PC-9 (cell line): ENCODE measurements at regions not wholly inside any gene's neighbourhood (a gene's known extent, or its start where the extent isn't known, plus 50 kb on each side); places are given as distances from the start of the nearest gene placed in this dataset.

Source experiments
- BruUV-seq: library from RNA; stranded (reverse); fragments of 400-500 nt; replicated peaks from 2 replicates; lab custom pipeline; 2021; lab: Mats Ljungman, UMichigan
- CTCF ChIA-PET: fragments of 300-600 bp; sonication (Branson Sonifier 250); formaldehyde crosslinking; loops from one replicate; lab custom pipeline; 2022; ENCODE audit warnings: antibody characterized with exemption; lab: Charles Lee
- POLR2A ChIA-PET: fragments of 300-600 bp; sonication (Branson Sonifier 250); formaldehyde crosslinking; loops from one replicate; lab custom pipeline; 2022; ENCODE audit warnings: antibody characterized with exemption; ENCODE audit not compliant: unreplicated experiment; lab: Charles Lee
- DNase-seq, 2 experiments: peaks; one replicate each; pipeline versions ENCODE4 v3.0.0 to v3.0.0-alpha.2; 2015 to 2022; ENCODE audit warnings: mixed read lengths in 1 of 2
- H2AFZ ChIP-seq: fragments of 200-600 bp; sonication (generic); 2 replicates; pipeline ENCODE4 v1.8.1; 2017; ENCODE audit warnings: antibody characterized with exemption
- H3F3A ChIP-seq: fragments of 200-600 bp; sonication (generic); 2 replicates; pipeline ENCODE4 v1.8.1; 2017; ENCODE audit warnings: antibody characterized with exemption, mild to moderate bottlenecking, low read depth; ENCODE audit not compliant: insufficient read depth
- H3K27ac ChIP-seq: fragments of 200-600 bp; sonication (generic); 2 replicates; pipeline ENCODE4 v1.6.1; 2016; ENCODE audit warnings: mixed run types
- H3K27me3 ChIP-seq: fragments of 200-600 bp; sonication (generic); 2 replicates; pipeline ENCODE4 v1.6.1; 2016; ENCODE audit warnings: low read depth, mixed run types; ENCODE audit not compliant: insufficient read depth
- H3K36me3 ChIP-seq: fragments of 200-600 bp; sonication (generic); 2 replicates; pipeline ENCODE4 v1.6.1; 2016; ENCODE audit warnings: low read depth, mixed run types
- H3K4me1 ChIP-seq: fragments of 200-600 bp; sonication (generic); replicated peaks from 2 replicates; pipeline ENCODE4 v1.6.1; 2016; ENCODE audit warnings: mixed run types; ENCODE audit not compliant: insufficient read depth
- H3K4me2 ChIP-seq: fragments of 200-600 bp; sonication (generic); 2 replicates; pipeline ENCODE4 v1.6.1; 2017; ENCODE audit warnings: mixed run types
- H3K4me3 ChIP-seq: fragments of 200-600 bp; sonication (generic); 2 replicates; pipeline ENCODE4 v1.6.1; 2016; ENCODE audit warnings: mixed run types
- H3K79me2 ChIP-seq: fragments of 200-600 bp; sonication (generic); 2 replicates; pipeline ENCODE4 v1.6.1; 2017; ENCODE audit warnings: low read depth, mixed run types
- H3K9me2 ChIP-seq: fragments of 200-600 bp; sonication (generic); 2 replicates; pipeline ENCODE4 v1.8.1; 2017; ENCODE audit warnings: mild to moderate bottlenecking; ENCODE audit not compliant: insufficient read depth
- H3K9me3 ChIP-seq: fragments of 200-600 bp; sonication (generic); 2 replicates; pipeline ENCODE4 v1.8.1; 2016; ENCODE audit warnings: low read depth; ENCODE audit not compliant: insufficient read depth
- H4K20me1 ChIP-seq: fragments of 200-600 bp; sonication (generic); 2 replicates; pipeline ENCODE4 v1.8.1; 2017; ENCODE audit not compliant: insufficient read depth
- CTCF ChIP-seq: fragments of 200-600 bp; sonication (generic); conservative IDR thresholded peaks from 2 replicates; pipeline ENCODE4 v1.6.1; 2017; ENCODE audit warnings: mixed run types, antibody characterized with exemption, mild to moderate bottlenecking, moderate library complexity
- EZH2 ChIP-seq: fragments of 200-600 bp; sonication (generic); IDR thresholded peaks from 2 replicates; pipeline ENCODE4 v1.8.0; 2017; ENCODE audit warnings: antibody characterized with exemption, low read depth
- intact Hi-C: fragments of 100-400 bp; cut with micrococcal nuclease; formaldehyde crosslinking; loops from one replicate; pipeline ENCODE4 v1.10.0; 2022; ENCODE audit not compliant: unreplicated experiment

- H4K20me1 ChIP-seq = no peaks in the 10 kb centered on the region
- ChIA-PET CTCF (no interaction called here), POLR2A (no interaction called here)
- no peaks in the 10 kb centered on the region for H3K9me3 ChIP-seq
- no peaks in the 10 kb centered on the region for H3K79me2 ChIP-seq
- no peak overlapping the region for H3K4me2 ChIP-seq
- TF ChIP-seq EZH2 (no peak), CTCF (no peak)
- no peak overlapping the region for H3K27ac ChIP-seq
- H2AFZ ChIP-seq = no peak overlapping the region
- H3K27me3 ChIP-seq = no peaks in the 10 kb centered on the region
- no peak for DNase-seq
- no peak overlapping the region for H3K4me3 ChIP-seq
- no TSS peak for BruUV-seq
- H3K4me1 ChIP-seq = no peaks in the 10 kb centered on the region
- no peaks in the 10 kb centered on the region for H3K9me2 ChIP-seq
- intact Hi-C loops = no loop called here
- no peaks in the 10 kb centered on the region for H3K36me3 ChIP-seq
- no peaks in the 10 kb centered on the region for H3F3A ChIP-seq
Measured at GRCh38 chr4:173763389-173763788, 233.4 kb upstream of the HAND2 start.

GRCh38 chr4:173761938-173762337 is 231.9 kb upstream of the HAND2 start:
- ChIA-PET POLR2A (no interaction called here), CTCF (no interaction called here)
- H3K9me3 ChIP-seq = no peaks in the 10 kb centered on the region
- no peak overlapping the region for H3K27ac ChIP-seq
- no peaks in the 10 kb centered on the region for H3K36me3 ChIP-seq
- no peaks in the 10 kb centered on the region for H3K4me1 ChIP-seq
- intact Hi-C loops = no loop called here
- H3K4me3 ChIP-seq = no peak overlapping the region
- TF ChIP-seq CTCF (no peak), EZH2 (no peak)
- DNase-seq = no peak
- H3F3A ChIP-seq = no peaks in the 10 kb centered on the region
- H3K9me2 ChIP-seq = no peaks in the 10 kb centered on the region
- H3K79me2 ChIP-seq = no peaks in the 10 kb centered on the region
- no peak overlapping the region for H3K4me2 ChIP-seq
- BruUV-seq = no TSS peak
- H2AFZ ChIP-seq = no peak overlapping the region
- no peaks in the 10 kb centered on the region for H3K27me3 ChIP-seq
- H4K20me1 ChIP-seq = no peaks in the 10 kb centered on the region

GRCh38 chr4:173761236-173761635 is 231.2 kb upstream of the HAND2 start:
- no peak for TF ChIP-seq EZH2
- no peak for TF ChIP-seq CTCF
- DNase-seq = no peak
- Histone ChIP-seq H3K9me2 (no peaks in the 10 kb centered on the region), H3K79me2 (no peaks in the 10 kb centered on the region), H3K36me3 (no peaks in the 10 kb centered on the region), H3K4me2 (no peak overlapping the region), H3F3A (no peaks in the 10 kb centered on the region), H3K4me3 (no peak overlapping the region), H3K4me1 (no peaks in the 10 kb centered on the region), H4K20me1 (no peaks in the 10 kb centered on the region), H3K27ac (no peak overlapping the region), H3K27me3 (no peaks in the 10 kb centered on the region), H3K9me3 (no peaks in the 10 kb centered on the region), H2AFZ (no peak overlapping the region)
- ChIA-PET CTCF (no interaction called here), POLR2A (no interaction called here)
- BruUV-seq = no TSS peak
- intact Hi-C loops = no loop called here
